ACHN (cell line): ENCODE measurements at regions not wholly inside any gene's neighbourhood (a gene's known extent, or its start where the extent isn't known, plus 50 kb on each side); places are given as distances from the start of the nearest gene placed in this dataset.

ENCODE experiments used
- DNase-seq: peaks from one replicate; pipeline ENCODE4 v3.0.0-alpha.2; 2015
- in situ Hi-C: cut with HindIII; loops from 2 replicates; pipeline ENCODE4 v1.10.0; 2017; ENCODE audit warnings: low sequenced_read_pairs, low pct_ligation_motif_present, low pct_unique_long_range_greater_than_20kb

GRCh38 chr6:92180090-92180489 is 1239.3 kb downstream of the EPHA7 start:
- DNase-seq: no peak
- in situ Hi-C loops: no loop called here

DNA sequence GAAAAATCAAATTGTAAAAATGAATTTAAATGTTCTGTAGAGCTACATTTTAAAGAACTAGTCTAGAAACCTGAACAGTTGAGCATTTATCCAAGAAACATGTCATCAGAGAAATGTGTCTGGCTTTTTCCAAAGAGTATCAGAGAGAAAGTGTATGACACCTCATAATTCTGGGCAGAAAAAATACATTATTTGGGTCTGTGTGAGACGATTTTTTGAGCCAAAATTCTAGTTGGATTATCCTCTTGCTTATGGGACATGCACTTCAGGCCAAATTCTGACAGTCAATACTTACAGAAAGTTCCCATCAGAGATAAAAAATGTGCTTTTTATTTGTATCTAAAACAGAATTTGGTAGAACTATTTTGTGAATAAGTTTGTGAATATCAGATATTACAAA is 1242.7 kb downstream of the EPHA7 start:
- in situ Hi-C loops: no loop called here
- DNase-seq: no peak

GRCh38 chr6:92174398-92175073 is 1244.8 kb downstream of the EPHA7 start:
- peak; percentile 4 for DNase-seq
- in situ Hi-C loops: no loop called here

DNA sequence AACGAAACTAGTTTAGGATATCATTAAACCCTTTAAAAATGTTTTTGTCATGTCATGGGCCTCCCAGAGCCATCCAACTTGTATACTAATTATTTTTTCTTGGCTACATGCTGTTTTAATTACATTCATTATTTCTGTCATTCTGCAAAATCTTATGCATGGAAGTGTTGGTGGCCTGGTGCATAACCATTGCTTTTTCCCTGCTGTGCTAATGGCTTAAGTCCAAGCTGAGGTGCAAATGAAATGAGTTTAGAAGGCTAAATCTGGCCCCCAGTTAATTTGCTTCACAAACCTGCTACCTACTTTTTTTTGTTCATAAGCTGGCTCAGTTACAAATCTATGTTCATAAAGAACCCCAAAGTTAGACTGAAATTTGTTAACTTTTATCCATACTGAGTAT is 1249.9 kb downstream of the EPHA7 start:
- DNase-seq: no peak
- in situ Hi-C loops: no loop called here

DNA sequence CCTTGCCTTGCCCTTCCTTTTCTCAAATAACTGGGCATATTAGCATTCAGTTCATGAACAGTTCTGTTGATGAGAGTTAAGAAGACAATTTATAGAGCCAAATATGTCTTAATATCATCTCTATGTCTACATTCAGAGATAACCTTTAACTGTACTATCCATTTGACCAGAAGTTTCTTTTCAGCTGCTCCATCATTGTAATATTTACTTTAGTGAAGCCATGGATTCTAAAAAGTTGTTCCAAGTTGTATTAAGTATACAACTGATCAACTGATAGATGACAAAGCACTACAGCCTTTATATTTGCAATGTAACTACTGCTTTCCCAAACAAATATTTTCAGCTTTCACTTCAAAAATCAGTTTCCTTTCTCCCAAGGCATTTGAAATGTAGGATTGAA is 1252.7 kb downstream of the EPHA7 start:
- in situ Hi-C loops: no loop called here
- DNase-seq: no peak

DNA sequence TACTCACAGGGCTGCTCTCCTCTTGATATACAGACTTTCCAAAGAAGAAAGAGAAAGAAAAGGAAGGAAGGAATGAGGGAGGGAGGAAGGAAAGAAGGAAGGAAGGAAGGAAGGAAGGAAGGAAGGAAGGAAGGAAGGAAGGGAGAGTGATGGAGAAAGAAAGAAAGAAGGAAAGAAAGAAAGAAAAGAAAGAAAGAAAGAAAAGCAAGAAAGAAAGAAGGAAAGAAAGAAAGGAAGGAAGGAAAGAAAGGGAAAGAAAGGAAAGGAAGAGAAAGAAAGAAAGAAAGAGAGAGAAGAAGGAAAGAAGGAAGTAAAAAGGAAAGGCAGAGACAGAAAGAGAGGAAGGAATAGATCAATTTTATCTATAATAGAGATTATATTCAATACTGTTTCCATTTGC is 1257.4 kb downstream of the EPHA7 start:
- in situ Hi-C loops: no loop called here
- DNase-seq: no peak

DNA sequence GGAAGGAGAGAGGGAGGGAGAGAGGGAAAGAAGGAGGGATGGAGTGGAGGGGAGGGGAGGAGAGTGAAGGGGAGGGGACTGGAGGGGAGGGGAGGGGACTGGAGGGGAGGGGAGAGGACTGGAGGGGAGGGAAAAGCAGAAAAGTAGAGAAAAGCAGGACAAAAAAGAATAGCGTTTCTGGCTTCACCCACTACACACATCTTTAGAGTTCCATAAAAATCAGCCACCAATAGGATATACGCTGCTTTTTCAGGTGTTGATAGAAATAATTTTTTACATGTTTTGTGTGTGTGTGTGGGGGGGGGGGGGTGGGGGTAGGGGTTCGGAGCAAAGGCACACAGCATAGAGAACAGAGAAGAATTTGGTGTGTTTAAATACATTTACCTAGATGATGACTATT is 1259.1 kb downstream of the EPHA7 start:
- in situ Hi-C loops: no loop called here
- DNase-seq: no peak

- in situ Hi-C loops: no loop called here
- DNase-seq: no peak
Observed at GRCh38 chr6:92159046-92159445, 1260.3 kb downstream of the EPHA7 start.

- DNase-seq: no peak
- in situ Hi-C loops: no loop called here
Observed at GRCh38 chr6:92150553-92150952, 1268.8 kb downstream of the EPHA7 start.

GRCh38 chr6:92147246-92147645 is 1272.1 kb downstream of the EPHA7 start:
- in situ Hi-C loops: no loop called here
- DNase-seq: no peak

- in situ Hi-C loops: no loop called here
- DNase-seq: no peak
Observed at GRCh38 chr6:92139601-92140000, 1279.8 kb downstream of the EPHA7 start.

- in situ Hi-C loops: no loop called here
- DNase-seq: no peak
Observed at GRCh38 chr6:92132957-92133356, 1286.4 kb downstream of the EPHA7 start.

- in situ Hi-C loops: no loop called here
- no peak for DNase-seq
Observed at GRCh38 chr6:92132457-92132856, 1286.9 kb downstream of the EPHA7 start.

- no peak for DNase-seq
- in situ Hi-C loops: no loop called here
Observed at GRCh38 chr6:92130944-92131343, 1288.4 kb downstream of the EPHA7 start.

DNA sequence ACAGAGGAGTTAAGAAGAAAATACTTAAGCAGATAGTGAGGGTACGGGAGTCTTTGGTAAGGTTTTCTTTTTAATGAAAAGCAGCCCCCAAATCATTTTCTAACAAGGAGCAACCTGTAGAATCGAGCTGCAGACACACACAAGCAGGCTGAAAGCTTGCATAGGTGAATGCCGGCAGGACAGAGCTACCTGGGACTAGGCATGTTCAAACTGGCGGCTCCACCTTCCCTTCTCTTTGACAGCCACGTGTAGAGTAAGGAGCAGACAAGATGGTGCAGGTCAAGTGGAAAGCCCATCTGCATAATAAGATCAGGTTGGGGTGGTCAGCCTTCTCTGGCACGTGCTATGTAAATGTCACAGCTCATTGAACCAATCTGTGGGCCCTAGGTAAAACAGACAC is 1292.4 kb downstream of the EPHA7 start:
- in situ Hi-C loops: no loop called here
- DNase-seq: no peak

GRCh38 chr6:92126088-92126487 is 1293.3 kb downstream of the EPHA7 start:
- DNase-seq: no peak
- in situ Hi-C loops: no loop called here

DNA sequence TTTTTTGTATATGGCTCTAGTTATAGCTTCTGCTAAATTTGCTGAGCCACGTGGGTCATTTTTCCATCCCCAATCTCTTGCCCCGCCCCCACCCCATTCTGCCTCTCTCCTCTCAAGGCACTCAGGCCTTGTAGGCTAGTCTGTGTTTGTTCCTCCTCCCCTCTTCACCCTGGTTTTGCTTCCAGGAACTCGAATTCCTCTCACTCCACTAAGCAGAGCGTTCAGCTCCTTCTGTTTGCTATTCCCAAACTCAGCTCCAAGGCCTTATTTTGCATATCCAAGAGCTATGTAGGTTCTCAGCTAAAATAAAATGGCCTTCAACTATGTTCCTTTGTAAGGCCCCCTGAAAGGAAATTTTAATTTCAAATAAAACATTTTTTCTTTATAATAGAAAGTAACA is 1293.7 kb downstream of the EPHA7 start:
- no peak for DNase-seq
- in situ Hi-C loops: no loop called here

DNA sequence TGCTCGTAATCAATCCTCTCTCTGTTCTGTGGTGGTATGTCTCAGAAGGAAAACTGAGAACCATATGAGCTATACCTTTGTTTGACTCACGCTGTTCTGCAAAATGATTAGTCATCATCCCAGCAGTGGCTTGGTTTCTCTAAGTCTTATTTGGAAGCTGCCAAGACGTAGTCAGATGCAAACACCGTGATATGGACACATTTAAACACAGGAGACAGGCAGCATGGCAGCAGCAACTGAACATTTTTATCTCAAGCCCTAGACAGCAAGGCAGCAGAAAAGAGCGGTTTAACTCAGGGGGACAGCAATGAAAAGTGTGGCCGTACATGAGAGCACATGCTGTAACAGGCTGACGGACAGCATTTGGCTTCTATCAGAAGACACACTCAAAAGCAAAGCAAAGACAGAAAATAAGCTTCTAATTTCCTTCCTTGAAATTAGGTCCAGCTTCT is 1295.1 kb downstream of the EPHA7 start:
- DNase-seq: no peak
- in situ Hi-C loops: no loop called here

DNA sequence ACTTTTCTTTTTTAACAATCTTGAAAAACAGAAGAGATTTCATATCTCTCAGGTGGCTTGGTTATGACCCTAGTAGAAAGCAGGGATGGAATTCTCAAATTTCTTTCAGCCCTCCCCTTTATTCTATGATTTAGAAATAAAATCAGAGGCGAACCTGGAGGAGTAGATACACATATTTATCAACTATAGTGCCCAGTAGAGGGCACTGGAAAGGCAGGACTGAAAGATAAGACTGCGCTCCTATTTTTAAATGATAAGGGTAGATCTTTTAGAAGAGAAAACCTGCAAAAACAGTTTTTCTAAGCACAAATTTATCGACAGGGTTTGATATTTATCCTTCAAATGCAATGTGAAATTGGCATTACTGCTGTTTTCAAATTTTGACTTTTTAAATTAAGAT is 1296.6 kb downstream of the EPHA7 start:
- DNase-seq: peak; percentile 37
- in situ Hi-C loops: no loop called here

DNA sequence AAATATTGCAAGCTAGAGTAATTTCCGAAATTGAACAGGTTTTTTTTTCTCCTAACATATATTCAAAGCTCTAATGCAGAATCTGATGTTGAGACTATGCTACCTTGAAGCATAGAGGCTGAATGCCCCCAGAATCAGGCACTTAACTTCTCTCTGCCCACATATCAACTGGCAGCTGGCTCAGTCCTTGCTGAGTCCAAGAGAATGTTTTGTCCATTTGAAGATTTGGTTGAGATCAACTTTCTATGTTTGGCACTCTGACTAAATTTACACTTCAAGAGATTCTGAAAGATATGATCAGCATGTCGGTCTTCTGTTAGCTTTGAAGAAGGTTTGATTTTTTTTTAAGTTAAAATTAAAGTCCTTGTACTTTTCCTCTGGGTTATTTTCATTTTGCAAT is 1298.1 kb downstream of the EPHA7 start:
- in situ Hi-C loops: no loop called here
- no peak for DNase-seq

DNA sequence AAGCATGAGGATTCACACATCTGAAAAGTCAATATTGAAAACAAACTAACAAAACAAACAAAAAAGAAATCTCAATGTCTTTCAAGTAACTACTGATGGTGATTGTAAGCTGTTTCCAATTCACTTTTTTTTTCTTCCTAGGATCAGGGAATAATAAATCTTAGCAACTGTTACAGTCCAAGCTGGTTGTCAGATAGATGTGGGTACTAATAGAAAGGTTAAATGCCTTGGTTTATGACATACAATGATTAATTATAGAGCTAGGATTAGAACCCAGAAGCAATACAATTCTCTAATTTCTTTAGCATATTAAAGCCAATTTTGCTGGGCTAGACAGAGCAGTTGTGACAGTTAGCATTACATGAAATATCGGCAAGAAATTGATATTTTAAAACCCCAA is 1301.6 kb downstream of the EPHA7 start:
- DNase-seq: no peak
- in situ Hi-C loops: no loop called here
